OCI-LY1 (cell line): ENCODE measurements at regions not wholly inside any gene's neighbourhood (a gene's known extent, or its start where the extent isn't known, plus 50 kb on each side); places are given as distances from the start of the nearest gene placed in this dataset.

Source experiments
- H2AFZ ChIP-seq: fragments of 200-600 bp; sonication (generic), shearing (Covaris generic); 2 replicates; pipeline ENCODE4 v1.6.0; 2014; ENCODE audit warnings: antibody characterized with exemption, mild to moderate bottlenecking, low read length
- H3F3A ChIP-seq: fragments of 200-600 bp; sonication (generic), shearing (Covaris generic); 2 replicates; pipeline ENCODE4 v1.6.0; 2014; ENCODE audit warnings: mild to moderate bottlenecking, antibody characterized with exemption, low read length, moderate library complexity; ENCODE audit not compliant: insufficient read depth
- H3K27ac ChIP-seq: fragments of 200-600 bp; sonication (generic); 2 replicates; pipeline ENCODE4 v1.5.1; 2014; ENCODE audit warnings: low read length, mixed run types, mild to moderate bottlenecking, low read depth; ENCODE audit not compliant: poor library complexity, severe bottlenecking
- H3K27me3 ChIP-seq: fragments of 200-600 bp; sonication (generic); 2 replicates; pipeline ENCODE4 v1.6.0; 2014; ENCODE audit warnings: antibody characterized with exemption, mild to moderate bottlenecking, low read length, moderate library complexity; ENCODE audit not compliant: insufficient read depth
- H3K36me3 ChIP-seq: fragments of 200-600 bp; sonication (generic); 2 replicates; pipeline ENCODE4 v1.6.1; 2014; ENCODE audit warnings: mild to moderate bottlenecking, antibody characterized with exemption, low read length, moderate library complexity, mixed read lengths; ENCODE audit not compliant: insufficient read depth
- H3K4me1 ChIP-seq: fragments of 200-600 bp; sonication (generic); 2 replicates; pipeline ENCODE4 v1.5.1; 2014; ENCODE audit warnings: mild to moderate bottlenecking, low read length, moderate library complexity; ENCODE audit not compliant: insufficient read depth, severe bottlenecking
- H3K4me2 ChIP-seq: fragments of 200-600 bp; sonication (generic), shearing (Covaris generic); 2 replicates; pipeline ENCODE4 v1.6.1; 2014; ENCODE audit warnings: low read length
- H3K4me3 ChIP-seq: fragments of 200-600 bp; sonication (generic); 2 replicates; pipeline ENCODE4 v1.5.1; 2014; ENCODE audit warnings: low read length, low read depth, mild to moderate bottlenecking, mixed read lengths; ENCODE audit not compliant: poor library complexity, severe bottlenecking
- H3K79me2 ChIP-seq: fragments of 200-600 bp; shearing (Covaris generic); 2 replicates; pipeline ENCODE4 v1.6.1; 2016; ENCODE audit warnings: mixed run types, low read length, mixed read lengths; ENCODE audit not compliant: insufficient read depth
- H3K9ac ChIP-seq: fragments of 200-600 bp; sonication (generic), shearing (Covaris generic); 2 replicates; pipeline ENCODE4 v1.6.1; 2014; ENCODE audit warnings: mild to moderate bottlenecking, low read length, mixed read lengths
- H3K9me2 ChIP-seq: fragments of 200-600 bp; sonication (generic), shearing (Covaris generic); 2 replicates; pipeline ENCODE4 v1.6.1; 2014; ENCODE audit warnings: low read depth, mild to moderate bottlenecking, low read length, mixed read lengths
- H3K9me3 ChIP-seq: fragments of 200-600 bp; shearing (Covaris generic); 2 replicates; pipeline ENCODE4 v1.6.1; 2014; ENCODE audit warnings: low read length, mixed read lengths
- H4K20me1 ChIP-seq: fragments of 200-600 bp; sonication (generic), shearing (Covaris generic); 2 replicates; pipeline ENCODE4 v1.6.0; 2016; ENCODE audit warnings: mild to moderate bottlenecking, low read length; ENCODE audit not compliant: insufficient read depth
- CTCF ChIP-seq: fragments of 200-600 bp; sonication (generic), shearing (Covaris generic); IDR thresholded peaks from 2 replicates; pipeline ENCODE4 v1.5.1; 2017; ENCODE audit warnings: mild to moderate bottlenecking, antibody characterized with exemption, low read length, moderate library complexity, mixed read lengths
- EZH2 ChIP-seq: fragments of 200-600 bp; sonication (generic), shearing (Covaris generic); IDR thresholded peaks from 2 replicates; pipeline ENCODE4 v1.8.0; 2017; ENCODE audit warnings: borderline replicate concordance, mixed run types, mild to moderate bottlenecking, antibody characterized with exemption, low read length, moderate library complexity, mixed read lengths

DNA sequence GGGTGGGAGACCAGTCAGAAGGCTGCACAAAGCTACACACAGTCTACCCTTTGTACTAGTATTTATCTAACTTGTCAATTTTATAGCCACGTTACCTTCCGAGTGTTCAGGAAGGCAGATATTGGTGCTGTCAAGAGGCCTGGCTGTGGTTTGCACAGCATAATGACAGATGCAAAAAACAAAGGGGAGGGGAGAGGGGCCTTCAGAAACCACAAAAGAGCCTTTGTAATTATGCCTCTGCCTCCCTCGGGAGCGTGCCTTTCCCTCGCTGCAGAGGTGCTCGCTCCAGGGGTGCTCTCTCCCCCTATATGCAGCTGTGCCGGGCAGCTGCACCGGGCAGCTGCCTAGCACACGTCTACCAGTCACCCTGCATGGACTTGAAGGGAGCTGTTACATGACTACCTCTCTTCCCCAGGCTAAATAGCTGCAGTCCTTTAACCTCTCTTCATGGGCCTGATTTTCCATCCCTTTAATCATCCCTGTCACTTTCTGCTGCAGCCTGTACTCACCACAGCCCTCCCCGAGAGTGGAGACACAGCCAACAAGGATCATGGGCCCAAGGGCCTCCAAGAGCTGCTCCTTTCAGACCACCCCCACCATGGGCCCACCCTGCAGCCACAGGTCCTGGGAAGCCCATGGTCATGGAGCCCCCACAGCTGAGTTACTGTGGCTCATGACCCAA, 168.4 kb upstream of the PKDCC start:
- Histone ChIP-seq H3K4me1 (no peaks in the 10 kb centered on the region), H3K27me3 (0 out of 2 replicates have a peak, but pooled peaks cover 3% of the 10 kb centered on the region), H3F3A (no peaks in the 10 kb centered on the region), H2AFZ (no peak overlapping the region), H3K9ac (no peak overlapping the region), H3K4me2 (no peak overlapping the region), H3K9me3 (no peaks in the 10 kb centered on the region), H3K27ac (no peak overlapping the region), H3K9me2 (no peaks in the 10 kb centered on the region), H3K79me2 (no peaks in the 10 kb centered on the region), H3K36me3 (no peaks in the 10 kb centered on the region), H4K20me1 (no peaks in the 10 kb centered on the region), H3K4me3 (no peak overlapping the region)
- no peak for TF ChIP-seq EZH2

DNA sequence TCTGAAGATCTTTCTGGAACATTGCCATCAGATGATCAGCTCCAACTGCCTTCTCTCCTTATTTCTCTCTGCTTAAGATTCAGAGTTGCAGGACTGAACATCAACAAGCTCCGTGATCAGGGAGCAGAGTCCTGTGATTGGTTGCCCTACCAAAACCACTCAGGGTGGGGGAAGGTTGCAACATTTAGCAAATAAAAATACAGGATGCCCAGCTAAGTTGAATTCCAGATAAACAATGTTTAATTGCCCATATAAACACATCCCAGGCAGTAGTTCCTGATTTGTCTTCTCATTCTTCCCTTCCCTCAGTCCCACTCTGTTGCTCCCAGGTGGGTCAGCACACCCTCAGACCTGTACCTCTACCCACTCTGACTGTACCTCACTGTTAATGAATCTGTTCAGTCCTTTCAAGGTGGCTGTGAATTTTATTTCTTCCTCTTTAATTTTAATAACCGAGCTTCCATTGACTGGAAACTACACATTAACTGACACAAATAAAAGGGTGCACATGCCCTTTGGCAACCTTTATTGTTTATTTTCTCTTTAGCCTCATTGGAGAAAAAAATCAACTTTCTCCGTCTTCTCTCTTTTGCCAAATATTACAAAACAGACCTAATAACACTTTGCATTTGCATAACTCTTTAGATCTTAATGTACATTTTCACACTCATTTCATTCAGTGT, 167.1 kb upstream of the PKDCC start:
- H3F3A ChIP-seq: no peaks in the 10 kb centered on the region
- no peak overlapping the region for H3K4me2 ChIP-seq
- no peak overlapping the region for H2AFZ ChIP-seq
- TF ChIP-seq EZH2 (no peak), CTCF (no peak)
- no peaks in the 10 kb centered on the region for H3K9me2 ChIP-seq
- no peaks in the 10 kb centered on the region for H3K4me1 ChIP-seq
- H3K9ac ChIP-seq: no peak overlapping the region
- H3K27ac ChIP-seq: no peak overlapping the region
- H3K27me3 ChIP-seq: 0 out of 2 replicates have a peak, but pooled peaks cover 3% of the 10 kb centered on the region
- H3K9me3 ChIP-seq: no peaks in the 10 kb centered on the region
- no peak overlapping the region for H3K4me3 ChIP-seq
- no peaks in the 10 kb centered on the region for H3K36me3 ChIP-seq
- H4K20me1 ChIP-seq: no peaks in the 10 kb centered on the region
- no peaks in the 10 kb centered on the region for H3K79me2 ChIP-seq

GRCh38 chr2:41881249-41881648, 166.6 kb upstream of the PKDCC start:
- H3K36me3 ChIP-seq: no peaks in the 10 kb centered on the region
- no peak overlapping the region for H3K4me3 ChIP-seq

More at GRCh38 chr2:41881249-41881648, 166.6 kb upstream of the PKDCC start:
- Histone ChIP-seq H4K20me1 (no peaks in the 10 kb centered on the region), H3K27ac (no peak overlapping the region), H3K79me2 (no peaks in the 10 kb centered on the region), H3K9ac (no peak overlapping the region), H2AFZ (no peak overlapping the region), H3K9me2 (no peaks in the 10 kb centered on the region), H3K9me3 (no peaks in the 10 kb centered on the region), H3K4me1 (no peaks in the 10 kb centered on the region), H3F3A (no peaks in the 10 kb centered on the region), H3K4me2 (no peak overlapping the region), H3K27me3 (0 out of 2 replicates have a peak, but pooled peaks cover 3% of the 10 kb centered on the region)
- no peak for TF ChIP-seq CTCF
- TF ChIP-seq EZH2: no peak
